ENCODE measurements at regions not wholly inside any gene's neighbourhood (a gene's known extent, or its start where the extent isn't known, plus 50 kb on each side); places are given as distances from the start of the nearest gene placed in this dataset.

DNA sequence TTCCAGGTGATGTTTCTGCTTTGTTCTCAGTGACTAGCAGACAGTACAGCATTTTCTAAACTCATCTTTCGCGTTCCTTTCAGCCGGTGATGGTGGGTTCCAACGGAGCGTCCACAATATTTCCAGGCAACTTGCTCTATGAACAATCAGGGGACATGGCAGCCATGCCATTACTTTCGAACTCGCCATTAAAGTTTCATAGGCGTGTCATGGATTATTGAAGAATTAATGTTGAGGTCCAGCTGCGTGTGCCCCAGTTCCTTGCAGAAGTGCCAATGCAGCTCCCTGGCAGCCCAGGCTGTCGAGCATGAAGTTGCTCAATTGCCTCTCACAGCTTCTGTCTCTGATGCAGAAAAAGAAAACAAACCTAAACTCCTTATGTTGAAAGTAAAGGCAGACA, 262.2 kb downstream of the IRX2 start:
- no peak for TF ChIP-seq EZH2 (IDR thresholded peaks at IDR 0.05; ENCODE audit: borderline replicate concordance, low read depth, low read length, severe bottlenecking)
- TF ChIP-seq POLR2A (IDR thresholded peaks at IDR 0.05; ENCODE audit: low read depth, low read length), result no peak
- TF ChIP-seq, protein P1, sequence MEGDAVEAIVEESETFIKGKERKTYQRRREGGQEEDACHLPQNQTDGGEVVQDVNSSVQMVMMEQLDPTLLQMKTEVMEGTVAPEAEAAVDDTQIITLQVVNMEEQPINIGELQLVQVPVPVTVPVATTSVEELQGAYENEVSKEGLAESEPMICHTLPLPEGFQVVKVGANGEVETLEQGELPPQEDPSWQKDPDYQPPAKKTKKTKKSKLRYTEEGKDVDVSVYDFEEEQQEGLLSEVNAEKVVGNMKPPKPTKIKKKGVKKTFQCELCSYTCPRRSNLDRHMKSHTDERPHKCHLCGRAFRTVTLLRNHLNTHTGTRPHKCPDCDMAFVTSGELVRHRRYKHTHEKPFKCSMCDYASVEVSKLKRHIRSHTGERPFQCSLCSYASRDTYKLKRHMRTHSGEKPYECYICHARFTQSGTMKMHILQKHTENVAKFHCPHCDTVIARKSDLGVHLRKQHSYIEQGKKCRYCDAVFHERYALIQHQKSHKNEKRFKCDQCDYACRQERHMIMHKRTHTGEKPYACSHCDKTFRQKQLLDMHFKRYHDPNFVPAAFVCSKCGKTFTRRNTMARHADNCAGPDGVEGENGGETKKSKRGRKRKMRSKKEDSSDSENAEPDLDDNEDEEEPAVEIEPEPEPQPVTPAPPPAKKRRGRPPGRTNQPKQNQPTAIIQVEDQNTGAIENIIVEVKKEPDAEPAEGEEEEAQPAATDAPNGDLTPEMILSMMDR (IDR thresholded peaks at IDR 0.05; ENCODE audit: extremely low read depth in 1 of 2, insufficient read depth in 1 of 2, low read depth in 1 of 2, low read length in 2 of 2), result no peak
- TF ChIP-seq FOS (IDR thresholded peaks at IDR 0.05; ENCODE audit: borderline replicate concordance, insufficient read depth, low read length), result no peak
- no peak for TF ChIP-seq POLR2AphosphoS5 (IDR thresholded peaks at IDR 0.05; ENCODE audit: insufficient read depth, low read depth, low read length)
- TF ChIP-seq, protein P2, sequence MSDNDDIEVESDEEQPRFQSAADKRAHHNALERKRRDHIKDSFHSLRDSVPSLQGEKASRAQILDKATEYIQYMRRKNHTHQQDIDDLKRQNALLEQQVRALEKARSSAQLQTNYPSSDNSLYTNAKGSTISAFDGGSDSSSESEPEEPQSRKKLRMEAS (IDR thresholded peaks at IDR 0.05; ENCODE audit: insufficient read depth, insufficient read length), result no peak
- TF ChIP-seq MYC (IDR thresholded peaks at IDR 0.05; ENCODE audit: low read depth, low read length), result no peak
- no peak for TF ChIP-seq GATA2 (IDR thresholded peaks at IDR 0.05; ENCODE audit: insufficient read depth, insufficient read length, low read depth, low read length)

Measured in endothelial cell of umbilical vein (primary cell).